Right lobe of liver (tissue), 4 donors: ENCODE measurements at regions not wholly inside any gene's neighbourhood (a gene's known extent, or its start where the extent isn't known, plus 50 kb on each side); places are given as distances from the start of the nearest gene placed in this dataset.

Experiments
- CTCF ChIP-seq, 4 donors: fragments of 200-600 bp in 3 of 4; fragments of 450-650 bp in 1 of 4; IDR thresholded peaks; one replicate each; pipeline versions ENCODE4 v1.5.1 to v1.8.0; 2016 to 2022; ENCODE audit warnings: antibody characterized with exemption in 4 of 4, mild to moderate bottlenecking in 2 of 4
- POLR2A ChIP-seq: fragments of 450-650 bp; IDR thresholded peaks from one replicate; pipeline ENCODE4 v1.6.1; 2017; ENCODE audit warnings: antibody characterized with exemption, mild to moderate bottlenecking
- donor health status: DM: no; HTN: no; CAD: no.
- donor health status: DM: no; HTN: no; CAD: no.
- donor health status: DM: no; HTN: yes; CAD: no.

- TF ChIP-seq CTCF (IDR thresholded peaks at IDR 0.05), result no peak
- TF ChIP-seq POLR2A, result no peak
Measured at GRCh38 chr6:121616406-121616805, 181.0 kb downstream of the GJA1 start.
